Gastrocnemius medialis (tissue), 4 donors: ENCODE measurements at regions not wholly inside any gene's neighbourhood (a gene's known extent, or its start where the extent isn't known, plus 50 kb on each side); places are given as distances from the start of the nearest gene placed in this dataset.
"Not testable (repeated sequence)": the region's sequence is repeated elsewhere in the genome, so short reads cannot be mapped to it uniquely, and the experiment has no call there.

Experiments
- CTCF ChIP-seq, 5 experiments: fragments of 450-650 bp in 3 of 5; fragments of 200-600 bp in 2 of 5; sonication (generic) in 2 of 5; IDR thresholded peaks in 4 of 5; conservative IDR thresholded peaks in 1 of 5; 1 replicate in 4 of 5; 2 replicates in 1 of 5; pipeline ENCODE4 v1.5.1; 2016 to 2019; ENCODE audit warnings: antibody characterized with exemption in 5 of 5, mild to moderate bottlenecking in 3 of 5, moderate library complexity in 3 of 5
- POLR2A ChIP-seq, 2 donors: fragments of 450-650 bp; IDR thresholded peaks; one replicate each; pipeline ENCODE4 v1.6.1; 2017; ENCODE audit warnings: antibody characterized with exemption in 2 of 2, mild to moderate bottlenecking in 2 of 2, moderate library complexity in 2 of 2

GRCh38 chr5:67982160-67982559 is 233.4 kb upstream of the PIK3R1 start:
- TF ChIP-seq CTCF (IDR thresholded peaks at IDR 0.05 in 4 of 5, conservative IDR thresholded peaks at IDR 0.05 in 1 of 5); POLR2A (IDR thresholded peaks at IDR 0.05): not testable (repeated sequence)
